ENCODE measurements at regions not wholly inside any gene's neighbourhood (a gene's known extent, or its start where the extent isn't known, plus 50 kb on each side); places are given as distances from the start of the nearest gene placed in this dataset.

GRCh38 chr15:62323353-62323890 is 158.3 kb upstream of the C2CD4B start:
- TF ChIP-seq CTCF (conservative IDR thresholded peaks at IDR 0.05 in 1 of 2, IDR thresholded peaks at IDR 0.05 in 1 of 2; ENCODE audit: low read depth in 1 of 2, low read length in 2 of 2) (no peak), EZH2 (IDR thresholded peaks at IDR 0.05; ENCODE audit: low read length, missing control alignments) (no peak)

Data from fibroblast of lung (primary cell).